ENCODE measurements at regions not wholly inside any gene's neighbourhood (a gene's known extent, or its start where the extent isn't known, plus 50 kb on each side); places are given as distances from the start of the nearest gene placed in this dataset.

DNA sequence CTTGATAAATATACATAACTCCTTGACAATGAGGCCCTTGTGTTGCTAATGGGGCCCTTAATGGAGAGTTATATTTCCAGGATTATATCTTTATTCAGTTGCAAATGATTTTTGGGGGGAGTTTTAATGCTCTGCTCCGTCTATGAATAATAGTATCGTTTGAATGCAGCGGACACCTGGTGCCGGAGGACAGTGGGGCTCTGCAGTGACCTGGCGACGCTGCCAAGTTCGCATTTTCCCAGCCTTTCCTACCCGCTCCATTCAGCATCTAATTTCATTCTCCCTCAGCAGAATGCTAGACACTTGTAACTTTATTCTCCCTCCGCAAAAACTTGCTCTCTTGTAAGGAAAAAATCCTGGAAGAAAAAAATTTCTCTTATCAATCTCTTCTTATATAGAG lies 257.6 kb upstream of the SALL3 start:
- TF ChIP-seq SUZ12 (IDR thresholded peaks at IDR 0.05; ENCODE audit: extremely low read depth, insufficient read depth, insufficient read length) (no peak), YY1 (IDR thresholded peaks at IDR 0.05; ENCODE audit: insufficient read depth, insufficient read length) (no peak)
